HepG2 (cell line): ENCODE measurements at regions not wholly inside any gene's neighbourhood (a gene's known extent, or its start where the extent isn't known, plus 50 kb on each side); places are given as distances from the start of the nearest gene placed in this dataset.

Source experiments
- CBX5 ChIP-seq: sonication (generic); formaldehyde crosslinking; IDR thresholded peaks from 2 replicates; pipeline ENCODE4 v1.4.0; 2020; ENCODE audit warnings: missing genetic modification reagents, borderline replicate concordance
- DNMT1 ChIP-seq: sonication (generic); formaldehyde crosslinking; IDR thresholded peaks from 2 replicates; pipeline ENCODE4 v1.5.1; 2020; ENCODE audit warnings: mild to moderate bottlenecking, missing genetic modification reagents
- FOSL1 ChIP-seq: sonication (generic); formaldehyde crosslinking; IDR thresholded peaks from 2 replicates; pipeline ENCODE4 v1.9.0; 2021; ENCODE audit warnings: missing genetic modification reagents, borderline replicate concordance
- FOSL2 ChIP-seq: sonication (generic); formaldehyde crosslinking; IDR thresholded peaks from 2 replicates; pipeline ENCODE4 v1.4.0; 2020; ENCODE audit warnings: missing genetic modification reagents
- FOXA3 ChIP-seq: IDR thresholded peaks from 2 replicates; pipeline ENCODE4 v1.6.1; 2016; ENCODE audit warnings: missing genetic modification reagents, missing compliant biosample characterization
- HNRNPLL ChIP-seq: fragments of 200-400 bp; formaldehyde crosslinking; IDR thresholded peaks from 2 replicates; pipeline ENCODE4 v1.6.1; 2017; ENCODE audit warnings: mild to moderate bottlenecking, low read depth, low read length; ENCODE audit not compliant: poor library complexity, severe bottlenecking
- JUND ChIP-seq: sonication (generic); formaldehyde crosslinking; IDR thresholded peaks from 2 replicates; pipeline ENCODE4 v1.8.0; 2022; ENCODE audit warnings: mild to moderate bottlenecking, missing genetic modification reagents
- KDM4B ChIP-seq: sonication (generic); formaldehyde crosslinking; IDR thresholded peaks from 2 replicates; pipeline ENCODE4 v1.4.0; 2020; ENCODE audit warnings: missing genetic modification reagents
- LRRFIP1 ChIP-seq: sonication (generic); formaldehyde crosslinking; conservative IDR thresholded peaks from 2 replicates; pipeline ENCODE4 v1.4.0; 2020; ENCODE audit warnings: missing genetic modification reagents
- MLX ChIP-seq: IDR thresholded peaks from 2 replicates; pipeline ENCODE4 v1.6.1; 2016
- MTA3 ChIP-seq: sonication (generic); formaldehyde crosslinking; IDR thresholded peaks from 2 replicates; pipeline ENCODE4 v1.4.0; 2020; ENCODE audit warnings: missing genetic modification reagents
- NCOA5 ChIP-seq: sonication (generic); formaldehyde crosslinking; IDR thresholded peaks from 2 replicates; pipeline ENCODE4 v1.4.0; 2020; ENCODE audit warnings: missing genetic modification reagents
- NKX3-1 ChIP-seq: sonication (generic); formaldehyde crosslinking; IDR thresholded peaks from 2 replicates; pipeline ENCODE4 v1.5.0; 2020; ENCODE audit warnings: missing genetic modification reagents
- RARA ChIP-seq: IDR thresholded peaks from 2 replicates; pipeline ENCODE4 v1.6.1; 2016; ENCODE audit warnings: missing genetic modification reagents, missing compliant biosample characterization
- REL ChIP-seq: sonication (generic); formaldehyde crosslinking; conservative IDR thresholded peaks from 2 replicates; pipeline ENCODE4 v1.8.0; 2022; ENCODE audit warnings: mild to moderate bottlenecking, missing genetic modification reagents, moderate library complexity
- TCF12 ChIP-seq, 2 experiments: fragments of 450-650 bp in 1 of 2; sonication (generic) in 1 of 2; formaldehyde crosslinking in 1 of 2; IDR thresholded peaks; 2 replicates each; pipeline versions ENCODE4 v1.6.1 to v1.8.0; 2017 to 2022; ENCODE audit warnings: antibody characterized with exemption in 1 of 2, mild to moderate bottlenecking in 1 of 2, missing genetic modification reagents in 1 of 2, moderate library complexity in 1 of 2
- ZBTB14 ChIP-seq: sonication (generic); formaldehyde crosslinking; IDR thresholded peaks from 2 replicates; pipeline ENCODE4 v1.4.0; 2020; ENCODE audit warnings: missing genetic modification reagents
- ZBTB7A ChIP-seq: sonication (generic); formaldehyde crosslinking; IDR thresholded peaks from 2 replicates; pipeline ENCODE4 v1.8.0; 2022; ENCODE audit warnings: mild to moderate bottlenecking, missing genetic modification reagents
- ZKSCAN1 ChIP-seq: fragments of 150-350 bp; IDR thresholded peaks from 2 replicates; pipeline ENCODE4 v1.6.1; 2014; ENCODE audit warnings: low read length
- ZNF383 ChIP-seq: sonication (generic); formaldehyde crosslinking; IDR thresholded peaks from 2 replicates; pipeline ENCODE4 v1.4.0; 2020; ENCODE audit warnings: missing genetic modification reagents, mild to moderate bottlenecking, borderline replicate concordance
- ZNF574 ChIP-seq: sonication (generic); formaldehyde crosslinking; IDR thresholded peaks from 2 replicates; pipeline ENCODE4 v1.4.0; 2020; ENCODE audit warnings: missing genetic modification reagents
- ZNF597 ChIP-seq: sonication (generic); formaldehyde crosslinking; IDR thresholded peaks from 2 replicates; pipeline ENCODE4 v1.5.0; 2020; ENCODE audit warnings: missing genetic modification reagents
- ZNF644 ChIP-seq: IDR thresholded peaks from 2 replicates; pipeline ENCODE4 v1.6.1; 2016; ENCODE audit warnings: low read depth
- ZSCAN12 ChIP-seq: sonication (generic); formaldehyde crosslinking; IDR thresholded peaks from 2 replicates; pipeline ENCODE4 v1.9.0; 2021; ENCODE audit warnings: mild to moderate bottlenecking, missing genetic modification reagents

- 0 out of 2 replicates have a peak, but pooled peaks have one; percentile 50 for TF ChIP-seq ZNF644
- no peak for TF ChIP-seq ZBTB7A (CRISPR knock-in tag)
- no peak for TF ChIP-seq ZNF383 (CRISPR knock-in tag)
- no peak for TF ChIP-seq ZKSCAN1
- TF ChIP-seq CBX5 (CRISPR knock-in tag), result peak; percentile 53; the same call in 1 of the 2 replicates
- no peak for TF ChIP-seq TCF12 (IDR thresholded peaks at IDR 0.05)
- TF ChIP-seq TCF12 (CRISPR knock-in tag; IDR thresholded peaks at IDR 0.05), result no peak
- no peak for TF ChIP-seq MTA3 (CRISPR knock-in tag)
- no peak for TF ChIP-seq HNRNPLL
- peak; percentile 75 for TF ChIP-seq FOXA3
- peak; percentile 50; the same call in 1 of the 2 replicates for TF ChIP-seq JUND (CRISPR knock-in tag)
- no peak for TF ChIP-seq REL (CRISPR knock-in tag)
- TF ChIP-seq ZBTB14 (CRISPR knock-in tag), result no peak
- no peak for TF ChIP-seq ZNF574 (CRISPR knock-in tag)
- TF ChIP-seq FOSL2 (CRISPR knock-in tag), result peak; percentile 96
- TF ChIP-seq RARA (CRISPR knock-in tag), result peak; percentile 81
- no peak for TF ChIP-seq NKX3-1
- TF ChIP-seq FOSL1, result peak; percentile 73; the same call in 1 of the 2 replicates
- TF ChIP-seq NCOA5 (CRISPR knock-in tag), result no peak
- TF ChIP-seq DNMT1 (CRISPR knock-in tag), result no peak
- TF ChIP-seq ZNF597 (CRISPR knock-in tag), result no peak
- TF ChIP-seq LRRFIP1 (CRISPR knock-in tag), result no peak
- no peak for TF ChIP-seq ZSCAN12 (CRISPR knock-in tag)
- TF ChIP-seq MLX, result no peak
- no peak for TF ChIP-seq KDM4B (CRISPR knock-in tag)
These were observed 234.7 kb upstream of the TBX3 start (continued) for GRCh38 chr12:114918535-114919233.
